ENCODE measurements at regions not wholly inside any gene's neighbourhood (a gene's known extent, or its start where the extent isn't known, plus 50 kb on each side); places are given as distances from the start of the nearest gene placed in this dataset.
"Not testable (repeated sequence)": the region's sequence is repeated elsewhere in the genome, so short reads cannot be mapped to it uniquely, and the experiment has no call there.

DNA sequence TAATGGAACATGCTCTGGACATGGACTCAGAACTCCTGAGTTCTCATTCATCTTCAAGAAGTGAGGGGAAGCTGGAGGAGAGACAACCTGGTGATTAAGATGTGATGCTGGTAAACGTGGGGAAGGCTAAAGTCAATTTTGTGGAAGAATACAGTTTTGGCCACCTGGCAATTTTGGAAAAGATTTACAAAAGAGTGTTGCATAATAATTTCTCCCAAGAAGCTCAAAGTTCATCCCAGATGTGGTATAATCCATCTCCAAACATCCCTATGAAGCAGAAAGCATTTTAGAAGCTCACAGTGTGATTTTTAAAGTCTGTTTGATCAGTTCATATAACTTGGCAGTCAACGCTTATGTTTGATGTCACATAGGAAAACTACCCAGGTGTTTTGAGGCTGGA lies 208.7 kb downstream of the LMX1A start:
- no peak for DNase-seq (ENCODE audit: low spot score)

DNA sequence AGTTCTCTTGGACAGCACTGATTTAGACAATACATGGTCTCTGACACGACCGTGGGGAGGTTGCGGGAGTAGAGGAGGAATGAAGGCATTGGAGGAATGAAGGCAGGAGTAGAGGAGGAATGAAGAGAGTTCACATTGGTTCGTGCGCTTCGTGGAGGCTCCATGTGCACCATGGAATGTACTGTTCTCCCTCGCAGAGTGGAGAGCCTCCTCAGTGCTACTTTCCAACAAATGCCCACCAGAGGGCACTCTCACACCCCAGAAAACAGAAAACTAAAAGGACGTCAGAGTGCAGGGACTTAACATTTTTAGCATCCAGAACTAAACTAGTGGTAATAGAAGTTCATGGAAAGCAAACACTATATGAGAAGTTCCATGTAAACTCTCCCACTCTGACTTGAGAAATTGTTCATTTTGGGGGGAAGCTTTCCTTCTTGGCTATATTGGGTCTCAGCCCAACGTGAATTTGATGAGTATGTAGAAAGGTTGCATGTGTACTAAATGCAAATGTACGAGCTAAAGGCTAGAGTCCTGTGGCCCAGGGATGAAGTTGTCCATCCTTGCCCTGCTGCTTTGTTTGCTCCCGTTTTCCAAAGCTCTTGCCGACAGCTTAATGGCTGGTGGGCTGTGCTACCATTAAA lies 211.6 kb downstream of the LMX1A start:
- DNase-seq (ENCODE audit: low spot score), result peak; percentile 43

DNA sequence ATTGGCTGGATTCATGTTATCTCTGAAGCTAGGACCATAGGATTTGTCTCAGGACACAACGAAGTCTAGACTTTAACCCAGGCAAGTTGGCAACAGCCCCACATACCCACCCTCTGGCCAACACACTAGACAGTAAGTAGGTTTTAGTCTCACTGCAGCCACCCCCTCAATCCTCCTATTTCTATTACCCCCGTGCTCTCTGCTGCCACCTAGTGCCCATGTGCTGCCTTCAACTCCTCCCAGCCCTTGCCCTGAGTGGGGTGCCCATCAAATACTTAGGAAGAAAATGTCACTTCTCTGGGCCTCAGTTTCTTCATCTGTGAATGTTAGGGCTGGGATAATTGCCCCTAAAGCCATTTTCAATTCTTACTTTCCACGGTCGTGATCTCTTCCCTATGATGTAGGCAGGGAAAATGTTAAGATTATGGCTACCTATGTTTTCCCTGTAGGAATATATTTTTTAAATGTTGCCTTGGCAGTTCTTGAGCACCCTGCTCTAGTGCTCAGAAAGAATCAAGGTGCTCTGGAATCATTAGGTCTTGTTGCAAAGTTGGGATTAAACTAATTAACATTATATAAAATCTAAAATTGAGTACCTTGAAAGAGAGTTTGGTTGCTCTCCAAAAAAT lies 213.0 kb downstream of the LMX1A start:
- DNase-seq (ENCODE audit: low spot score), result peak; percentile 34

DNA sequence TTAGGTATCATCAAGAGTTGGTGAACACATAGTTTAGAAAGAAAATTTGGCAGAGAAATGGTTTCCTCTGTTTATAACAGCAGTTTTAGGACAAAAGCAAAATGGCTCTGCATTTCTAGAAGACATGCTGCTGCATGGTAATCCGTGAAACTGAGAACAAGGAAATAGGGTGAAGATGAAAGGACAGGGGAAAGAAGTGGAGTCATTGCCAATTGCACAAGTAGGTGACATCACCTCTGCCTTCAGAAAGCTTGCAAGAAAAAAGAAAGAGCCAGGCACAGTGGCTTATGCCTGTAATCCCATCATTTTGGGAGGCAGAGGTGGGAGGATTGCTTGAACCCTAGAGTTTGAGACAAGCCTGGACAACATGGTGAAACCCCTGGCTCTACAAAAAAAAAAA lies 217.6 kb downstream of the LMX1A start:
- no peak for DNase-seq (ENCODE audit: low spot score)

DNA sequence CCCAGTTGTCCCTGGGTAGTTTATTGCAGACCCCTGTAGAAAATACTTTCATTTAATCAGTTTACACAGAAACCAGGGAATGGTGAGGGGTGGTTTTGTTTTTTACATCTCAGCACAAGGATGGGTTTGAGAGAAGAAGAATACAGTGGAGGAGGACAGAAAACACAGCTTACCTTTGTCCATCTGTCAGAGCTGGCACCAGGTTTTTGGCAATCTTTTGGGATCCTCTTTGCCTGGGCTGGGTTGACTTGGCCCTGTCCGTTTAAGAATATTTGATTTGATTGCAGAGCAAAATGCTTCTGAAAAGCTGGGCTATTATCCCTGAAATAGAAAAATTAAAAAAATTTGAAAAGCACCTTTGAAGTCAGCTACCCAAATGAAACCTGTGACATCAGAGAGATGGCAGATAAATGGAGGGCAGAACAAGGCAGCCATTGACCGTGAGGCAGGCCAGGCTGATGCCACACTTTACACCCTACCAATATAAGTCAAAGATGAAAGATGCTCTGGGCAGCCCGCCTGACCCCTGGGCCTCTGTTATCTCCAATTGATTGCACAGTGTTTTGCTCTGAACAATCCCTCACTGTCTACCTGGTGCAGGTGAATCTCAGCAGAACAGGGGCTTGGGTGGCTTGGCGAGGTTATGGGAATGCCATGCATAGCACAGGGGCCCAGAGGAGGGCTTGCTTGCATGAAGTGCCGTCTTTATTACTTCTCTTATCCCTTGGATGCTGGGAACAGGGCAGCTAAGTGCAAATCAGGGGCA lies 218.8 kb downstream of the LMX1A start:
- no peak for DNase-seq (ENCODE audit: low spot score)

DNA sequence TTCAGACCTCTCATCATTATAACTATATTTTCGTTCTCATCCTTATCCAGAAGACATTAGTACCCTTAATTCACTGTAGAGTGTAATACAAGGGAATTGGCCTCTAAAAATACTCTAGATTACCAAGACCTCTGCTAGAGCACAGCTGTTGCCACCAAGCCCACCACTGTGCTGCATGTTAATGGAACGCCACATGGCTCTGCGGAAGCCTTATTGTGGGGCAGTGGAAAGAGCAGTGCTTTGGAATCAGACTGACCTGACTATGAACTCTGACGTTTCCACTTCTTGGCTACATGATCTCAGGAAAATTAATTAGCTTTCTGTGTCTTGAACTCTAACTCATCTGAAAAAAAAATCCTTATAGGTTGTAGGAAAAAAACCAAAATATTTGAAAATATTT lies 222.1 kb downstream of the LMX1A start:
- no peak for DNase-seq (ENCODE audit: low spot score)

DNA sequence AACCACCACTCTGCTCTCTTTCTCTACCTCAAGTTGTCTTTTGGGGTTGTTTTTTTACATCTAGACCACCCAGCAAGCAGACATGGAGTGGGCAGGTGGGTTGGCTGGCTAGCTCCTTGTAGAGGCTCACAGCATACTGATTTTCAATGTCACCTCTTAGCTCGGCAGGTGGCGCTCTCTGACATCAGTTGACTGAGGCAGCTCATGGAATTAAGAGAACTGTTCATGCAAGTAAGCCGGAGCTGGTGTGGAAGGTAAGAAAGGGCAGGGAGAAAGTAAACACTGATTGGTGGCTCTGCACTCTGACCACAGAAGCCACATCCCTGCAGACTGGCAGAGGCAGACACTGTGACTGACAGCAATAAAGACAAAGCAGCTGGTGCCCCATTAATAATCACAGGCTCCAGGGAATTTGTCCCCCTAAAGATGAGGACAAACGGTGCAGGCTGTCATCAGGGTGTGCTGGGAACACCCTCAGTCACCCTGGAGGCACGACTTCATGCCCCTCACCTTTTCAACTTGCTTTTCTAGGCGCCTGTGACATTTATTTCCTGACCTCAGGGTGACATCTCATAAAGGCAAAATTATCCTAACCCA lies 226.8 kb downstream of the LMX1A start:
- peak; percentile 48 for DNase-seq (ENCODE audit: low spot score)

DNA sequence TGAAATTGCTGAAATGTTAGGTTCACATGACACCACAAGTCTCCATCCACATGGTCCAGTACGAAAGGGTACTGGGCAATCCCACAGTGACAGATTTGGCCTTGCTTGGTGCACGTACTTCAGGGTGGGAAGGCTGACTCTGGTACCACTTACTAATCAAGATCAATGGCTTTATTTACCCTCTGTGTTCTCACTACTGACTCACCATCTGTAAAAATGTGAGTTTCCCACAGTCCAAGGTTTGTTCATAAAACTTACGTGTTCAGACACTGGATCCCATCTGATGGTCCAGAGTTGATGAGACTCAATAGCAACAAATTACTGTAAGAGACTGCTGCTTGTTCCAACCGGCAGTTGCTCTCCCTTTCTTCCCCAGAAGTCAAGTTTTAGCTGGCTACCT lies 231.7 kb downstream of the LMX1A start:
- no peak for DNase-seq (ENCODE audit: low spot score)

DNA sequence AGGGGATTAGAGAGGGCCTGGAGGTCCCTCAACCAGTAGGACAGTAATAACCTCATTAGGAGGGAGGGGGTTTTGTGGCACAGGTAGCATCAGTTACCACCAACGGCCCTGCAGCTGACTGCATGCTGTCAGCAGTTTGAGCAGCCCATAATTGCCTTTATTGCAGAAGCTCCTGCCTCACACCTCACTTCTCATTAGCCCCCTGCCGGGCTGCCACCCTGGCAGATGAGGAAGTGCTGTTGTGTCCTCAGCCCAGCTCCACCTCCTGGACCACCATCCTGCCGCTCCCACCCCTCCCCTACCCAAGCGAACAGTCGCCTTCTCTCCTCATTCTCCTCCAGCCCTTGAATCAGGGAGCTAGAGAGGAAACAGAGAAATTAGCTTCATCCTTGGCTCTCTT lies 237.4 kb downstream of the LMX1A start:
- DNase-seq (ENCODE audit: low spot score), result no peak

DNA sequence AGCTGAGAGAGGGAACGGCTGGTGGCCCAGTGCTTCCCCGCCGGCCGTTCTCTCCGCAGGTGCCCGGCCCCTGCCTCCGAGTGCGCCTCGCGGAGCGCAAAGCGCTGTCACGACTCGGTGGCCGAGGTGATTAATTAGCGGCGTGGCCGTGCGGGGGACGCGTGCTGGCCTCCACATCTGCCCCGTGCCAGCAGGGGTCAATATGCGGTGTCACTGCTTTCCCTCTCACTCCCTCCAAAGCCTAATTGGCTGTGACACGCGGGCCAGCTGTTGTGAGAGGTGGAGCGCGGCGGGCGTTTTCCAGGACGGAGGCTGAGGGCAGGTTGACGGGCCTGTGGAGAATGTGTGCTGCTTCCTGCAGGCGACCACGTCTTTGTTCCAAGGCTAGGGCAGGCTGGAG lies 239.0 kb downstream of the LMX1A start:
- no peak for DNase-seq (ENCODE audit: low spot score)

DNA sequence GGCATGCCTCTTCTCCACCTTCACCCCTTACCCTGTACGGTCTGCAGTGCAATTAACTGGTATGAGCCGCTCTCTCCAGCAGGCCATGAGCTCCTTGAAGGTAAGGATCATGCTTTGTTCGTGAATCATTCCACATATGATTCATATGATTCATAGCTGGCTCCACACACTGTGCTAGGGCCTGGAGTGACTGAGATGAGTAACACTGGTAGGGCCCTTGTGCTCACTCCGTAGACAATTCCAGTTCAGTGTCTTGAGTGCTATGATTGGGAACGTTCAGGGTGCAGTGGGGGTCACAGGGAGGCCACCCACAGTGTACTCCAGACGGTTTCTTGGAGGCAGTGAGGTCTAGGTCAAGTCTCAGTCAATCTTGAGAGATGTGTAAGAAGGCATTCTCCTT lies 239.8 kb downstream of the LMX1A start:
- no peak for DNase-seq (ENCODE audit: low spot score)

DNA sequence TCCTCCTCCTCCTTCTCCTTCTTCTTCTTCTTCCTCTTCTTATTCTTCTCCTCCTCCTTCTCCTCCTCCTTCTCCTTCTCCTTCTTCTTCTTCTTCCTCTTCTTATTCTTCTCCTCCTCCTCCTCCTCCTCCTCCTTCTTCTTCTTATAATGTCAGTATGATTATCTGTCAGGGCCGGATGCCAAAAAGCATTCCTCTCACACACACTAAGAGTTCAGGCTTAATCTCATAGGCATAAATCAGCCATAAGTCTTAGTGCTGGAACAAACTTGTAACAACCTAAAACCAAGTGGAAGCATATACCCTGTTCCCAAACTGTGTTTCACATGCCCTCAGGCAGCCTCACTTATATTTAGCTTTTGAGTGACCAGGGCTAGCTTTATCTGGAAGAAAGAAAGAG lies 240.3 kb downstream of the LMX1A start:
- DNase-seq (ENCODE audit: low spot score), result no peak

DNA sequence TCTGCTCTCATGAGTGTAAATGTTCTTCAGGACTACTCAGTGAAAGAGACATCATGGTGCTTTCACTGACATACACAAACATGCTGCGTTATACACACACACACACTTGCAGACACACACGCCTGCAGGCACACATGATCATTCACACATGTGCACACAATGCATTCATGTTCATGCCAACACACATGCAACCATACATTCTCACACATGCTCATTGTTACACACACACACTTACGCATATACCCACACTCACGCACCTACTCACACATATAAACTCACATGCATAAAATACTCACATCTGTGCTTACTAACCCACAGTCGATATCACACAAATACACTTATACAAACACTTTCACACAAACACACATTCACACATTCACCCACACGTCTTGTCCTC lies 241.6 kb downstream of the LMX1A start:
- no peak for DNase-seq (ENCODE audit: low spot score)

DNA sequence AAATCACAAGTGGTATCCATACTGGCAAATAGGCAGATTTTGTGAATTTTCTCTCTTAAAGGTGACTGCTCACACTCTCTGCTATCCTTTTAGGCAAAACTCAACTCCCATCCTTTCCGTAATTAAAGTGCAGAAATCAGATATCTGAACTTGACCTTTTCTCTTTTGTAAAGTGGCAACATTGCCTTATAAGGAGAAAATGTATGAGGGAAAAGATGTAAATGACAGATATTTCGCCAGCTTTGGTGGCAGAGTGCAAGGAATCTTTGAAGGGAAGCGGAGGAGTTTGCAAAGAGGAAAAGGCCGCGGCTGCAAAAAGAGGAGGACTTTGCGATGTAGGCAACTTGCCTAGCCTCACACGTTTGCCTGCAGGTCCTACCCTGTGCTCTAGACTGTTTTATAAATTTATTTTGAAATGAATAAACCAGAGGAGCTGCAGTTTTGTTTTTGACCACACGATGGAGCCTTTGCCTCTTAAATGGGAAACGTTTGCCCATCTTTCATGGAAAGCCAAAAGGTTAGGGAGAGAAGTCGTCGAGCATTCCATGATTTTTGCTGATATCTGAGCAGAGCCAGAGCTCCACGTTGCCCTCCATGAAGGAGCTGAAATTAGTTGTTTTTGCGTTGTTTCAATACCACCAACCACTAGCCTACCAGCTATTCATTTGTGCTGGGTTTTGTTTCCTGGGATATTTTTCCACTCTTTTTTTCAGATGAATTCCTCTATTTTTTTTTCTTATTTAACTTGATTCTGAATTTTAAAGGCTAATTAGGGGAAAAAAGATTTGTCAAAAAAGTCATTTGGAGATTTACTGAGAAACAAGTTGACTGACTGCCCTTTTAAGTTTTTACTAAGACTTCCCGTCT lies 242.3 kb downstream of the LMX1A start:
- peak; percentile 15 for DNase-seq (ENCODE audit: low spot score)

DNA sequence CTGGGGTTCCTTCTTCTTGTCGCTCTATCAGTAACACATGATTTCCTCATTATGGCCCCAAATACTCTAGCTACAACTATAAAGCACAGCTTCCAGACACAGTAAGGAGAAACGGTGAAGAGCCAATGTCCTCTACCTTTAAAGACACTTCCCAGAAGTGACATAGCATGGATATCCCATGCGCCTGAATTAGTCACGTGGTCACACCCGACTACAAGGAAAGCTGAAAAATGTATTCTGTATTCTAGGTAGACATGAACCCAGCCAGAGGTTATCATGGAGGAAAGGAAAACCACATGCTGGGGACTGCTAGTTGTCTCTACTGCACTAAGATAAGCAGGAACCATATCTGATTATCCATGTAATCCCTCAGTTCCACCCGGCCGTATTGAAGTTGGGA lies 244.3 kb downstream of the LMX1A start:
- no peak for DNase-seq (ENCODE audit: low spot score)

DNA sequence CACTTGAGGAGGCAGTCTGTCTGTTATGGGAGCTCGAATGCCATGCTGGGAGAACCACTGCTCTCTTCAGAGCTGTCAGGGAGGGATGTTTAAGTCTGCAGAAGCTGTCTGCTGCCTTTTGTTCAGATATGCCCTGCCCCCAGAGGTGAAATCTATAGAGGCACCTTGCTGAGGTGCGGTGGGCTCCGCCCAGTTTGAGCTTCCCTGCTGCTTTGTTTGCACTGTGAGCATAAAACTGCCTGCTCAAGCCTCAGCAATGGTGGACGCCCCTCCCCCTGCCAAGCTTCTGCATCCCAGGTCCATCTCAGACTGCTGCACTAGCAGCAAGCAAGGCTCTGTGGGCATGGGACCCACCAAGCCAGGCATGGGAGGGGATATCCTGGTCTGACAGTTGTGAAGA lies 247.5 kb downstream of the LMX1A start:
- no peak for DNase-seq (ENCODE audit: low spot score)

DNA sequence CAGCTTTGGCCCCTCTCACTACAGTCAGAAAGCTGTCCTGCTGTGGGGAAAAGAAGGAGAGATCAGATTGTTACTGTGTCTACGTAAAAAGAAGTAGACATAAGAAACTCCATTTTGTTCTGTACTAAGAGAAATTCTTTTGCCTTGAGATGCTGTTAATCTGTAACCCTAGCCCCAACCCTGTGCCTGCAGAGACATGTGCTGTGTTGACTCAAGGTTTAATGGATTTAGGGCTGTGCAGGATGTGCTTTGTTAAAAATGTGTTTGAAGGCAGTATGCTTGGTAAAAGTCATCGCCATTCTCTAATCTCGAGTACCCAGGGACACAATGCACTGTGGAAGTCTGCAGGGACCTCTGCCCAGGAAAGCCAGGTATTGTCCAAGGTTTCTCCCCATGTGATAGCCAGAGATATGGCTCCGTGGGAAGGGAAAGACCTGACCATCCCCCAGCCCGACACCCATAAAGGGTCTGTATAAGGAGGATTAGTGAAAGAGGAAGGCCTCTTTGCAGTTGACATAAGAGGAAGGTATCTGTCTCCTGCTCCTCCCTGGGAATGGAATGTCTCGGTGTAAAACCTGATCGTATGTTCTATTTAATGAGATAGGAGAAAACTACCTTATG lies 263.9 kb downstream of the LMX1A start:
- DNase-seq (ENCODE audit: low spot score), result not testable (repeated sequence)

DNA sequence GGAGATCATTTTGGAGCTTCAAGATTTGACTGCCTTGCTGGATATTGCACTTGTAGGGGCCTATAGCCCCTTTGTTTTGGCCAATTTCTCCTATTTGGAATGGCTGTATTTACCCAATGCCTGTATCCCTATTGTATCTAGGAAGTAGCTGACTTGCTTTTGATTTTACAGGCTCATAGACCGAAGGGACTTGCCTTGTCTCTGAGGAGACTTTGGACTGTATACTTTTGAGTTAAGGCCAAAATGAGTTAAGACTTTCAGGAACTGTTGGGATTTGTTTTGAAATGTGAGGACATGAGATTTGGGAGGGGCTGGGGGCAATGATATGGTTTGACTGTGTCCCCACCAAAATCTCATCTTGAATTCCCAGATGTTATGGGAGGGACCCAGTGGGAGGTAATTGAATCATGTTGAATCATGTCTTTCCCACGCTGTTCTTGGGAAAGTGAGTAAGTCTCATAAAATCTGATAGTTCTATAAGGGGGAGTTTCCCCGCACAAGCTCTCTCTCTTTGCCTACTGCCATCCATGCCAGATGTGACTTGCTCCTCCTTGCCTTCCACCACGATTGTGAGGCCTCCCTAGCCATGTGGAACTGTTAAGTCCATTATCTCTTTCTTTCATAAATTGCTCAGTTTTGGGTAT lies 276.1 kb downstream of the LMX1A start:
- DNase-seq (ENCODE audit: low spot score), result no peak

DNA sequence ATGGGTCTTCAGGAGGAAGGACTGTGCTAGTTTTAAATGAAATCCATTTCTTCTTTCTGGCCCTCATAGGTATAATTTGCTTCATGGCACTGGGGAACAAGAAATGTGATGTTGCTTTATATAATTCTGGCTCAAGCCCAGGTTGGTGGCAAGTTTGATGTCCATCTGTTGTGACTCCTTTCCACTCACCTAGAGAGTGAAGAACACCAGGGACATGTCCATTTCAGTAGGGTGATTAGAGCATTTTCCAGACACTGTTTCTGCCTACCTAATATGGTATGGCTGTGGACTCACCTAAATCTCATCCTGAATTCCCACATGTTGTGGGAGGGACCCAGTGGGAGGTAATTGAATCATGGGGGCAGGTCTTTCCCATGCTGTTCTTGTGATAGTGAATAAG lies 278.1 kb downstream of the LMX1A start:
- no peak for DNase-seq (ENCODE audit: low spot score)

DNA sequence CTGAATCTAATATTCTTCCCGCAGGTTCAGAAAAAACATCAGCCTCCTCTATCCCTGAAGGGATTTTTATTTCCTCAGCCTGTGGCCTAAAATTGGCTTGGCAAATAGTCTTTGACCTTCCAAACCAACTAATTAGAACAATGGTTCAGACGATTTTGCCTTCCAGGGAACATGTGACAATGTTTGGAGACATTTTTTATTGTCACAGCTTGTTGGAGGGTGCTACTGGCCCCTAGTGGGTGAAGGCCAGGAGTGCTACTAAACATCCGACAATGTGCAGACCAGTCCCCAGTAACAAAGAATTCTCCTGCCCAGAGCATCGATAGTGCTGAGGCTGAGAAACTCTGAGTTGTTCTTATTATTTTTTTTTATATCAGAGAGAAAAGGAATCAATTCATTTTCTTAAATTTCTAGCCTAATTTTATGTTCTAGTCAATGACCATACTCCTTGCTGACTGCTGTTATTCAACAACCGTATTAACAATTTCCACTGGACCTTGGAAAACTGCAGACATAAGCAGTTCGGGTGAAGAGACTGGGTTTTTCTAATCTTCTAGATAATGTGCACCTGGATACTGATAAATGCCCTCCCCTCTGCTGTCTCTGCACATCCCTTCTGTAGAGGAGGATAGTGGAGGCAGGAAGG lies 280.7 kb downstream of the LMX1A start:
- DNase-seq (ENCODE audit: low spot score), result no peak

Data from activated CD4-positive, alpha-beta T cell treated with anti-CD3 and anti-CD28 coated beads, Interleukin-2, Interleukin-4, amounts not matched to agents 100 ng/mL and 50 ng/mL, durations not matched to agents 16 hours and 8 hours (primary cell).